ENCODE measurements at regions not wholly inside any gene's neighbourhood (a gene's known extent, or its start where the extent isn't known, plus 50 kb on each side); places are given as distances from the start of the nearest gene placed in this dataset.
"Not testable (repeated sequence)": the region's sequence is repeated elsewhere in the genome, so short reads cannot be mapped to it uniquely, and the experiment has no call there.

GRCh38 chr9:33703430-33704102, 91.8 kb upstream of the PRSS3 start:
- no peak for TF ChIP-seq EZH2 (IDR thresholded peaks at IDR 0.05; ENCODE audit: insufficient read depth, poor library complexity, severe bottlenecking)
- no peak for TF ChIP-seq EZH2phosphoT487 (IDR thresholded peaks at IDR 0.05; ENCODE audit: insufficient read depth, low read depth)
- DNase-seq, result no peak
- no peaks in the 10 kb centered on the region for H3K36me3 ChIP-seq (ENCODE audit: low read depth)
- no peak overlapping the region for H3K4me2 ChIP-seq (ENCODE audit: unreplicated experiment)
- no peak overlapping the region for H3K27ac ChIP-seq
- H3K79me2 ChIP-seq (ENCODE audit: insufficient read depth), result no peaks in the 10 kb centered on the region
- no peaks in the 10 kb centered on the region for H3K9me3 ChIP-seq (ENCODE audit: low read depth)
- peaks cover 18% of the 10 kb centered on the region for H3K27me3 ChIP-seq (replicated peaks; ENCODE audit: insufficient read depth)
- no peaks in the 10 kb centered on the region for H3F3A ChIP-seq (ENCODE audit: insufficient read depth)
- no peaks in the 10 kb centered on the region for H3K9me2 ChIP-seq (ENCODE audit: insufficient read depth)
- H3K9ac ChIP-seq, result no peak overlapping the region
- H3K4me1 ChIP-seq (ENCODE audit: insufficient read depth), result no peaks in the 10 kb centered on the region
- no peak overlapping the region for H2AFZ ChIP-seq
- no peak overlapping the region for H3K4me3 ChIP-seq
- in situ Hi-C loops (cut with MboI), result no loop called here
- no peaks in the 10 kb centered on the region for H4K20me1 ChIP-seq (ENCODE audit: insufficient read depth)
- 80 to 85% methylated on average over 8 of the region's 8 CpGs for WGBS, 2 experiments (ENCODE audit: low coverage in 1 of 2, low lambda C conversion rate in 2 of 2, missing lambda C conversion rate in 2 of 2)

- H3F3A ChIP-seq (ENCODE audit: insufficient read depth); H2AFZ ChIP-seq; H3K4me3 ChIP-seq; H3K4me1 ChIP-seq (ENCODE audit: insufficient read depth); H3K9me2 ChIP-seq (ENCODE audit: insufficient read depth); H3K27ac ChIP-seq; H3K9ac ChIP-seq; H3K79me2 ChIP-seq (ENCODE audit: insufficient read depth); H3K4me2 ChIP-seq (ENCODE audit: unreplicated experiment); H4K20me1 ChIP-seq (ENCODE audit: insufficient read depth); H3K36me3 ChIP-seq (ENCODE audit: low read depth); DNase-seq; H3K9me3 ChIP-seq (ENCODE audit: low read depth); in situ Hi-C loops (cut with MboI): not testable (repeated sequence)
- peaks cover 12% of the 10 kb centered on the region for H3K27me3 ChIP-seq (replicated peaks; ENCODE audit: insufficient read depth)
- 8 to 11% methylated on average over 2 of the region's 2 CpGs for WGBS, 2 experiments (ENCODE audit: low coverage in 1 of 2, low lambda C conversion rate in 2 of 2, missing lambda C conversion rate in 2 of 2)
These were observed 89.9 kb upstream of the PRSS3 start for GRCh38 chr9:33705440-33705839.

- Histone ChIP-seq H3K4me3 (no peak overlapping the region), H3K9me2 (ENCODE audit: insufficient read depth) (no peaks in the 10 kb centered on the region), H3K79me2 (ENCODE audit: insufficient read depth) (no peaks in the 10 kb centered on the region), H2AFZ (no peak overlapping the region), H4K20me1 (ENCODE audit: insufficient read depth) (no peaks in the 10 kb centered on the region), H3K9me3 (ENCODE audit: low read depth) (no peaks in the 10 kb centered on the region), H3K4me2 (ENCODE audit: unreplicated experiment) (no peak overlapping the region), H3K27ac (no peak overlapping the region), H3F3A (ENCODE audit: insufficient read depth) (no peaks in the 10 kb centered on the region), H3K27me3 (replicated peaks; ENCODE audit: insufficient read depth) (peaks cover 12% of the 10 kb centered on the region), H3K36me3 (ENCODE audit: low read depth) (no peaks in the 10 kb centered on the region), H3K9ac (no peak overlapping the region), H3K4me1 (ENCODE audit: insufficient read depth) (no peaks in the 10 kb centered on the region)
- DNase-seq, result no peak
- no peak for TF ChIP-seq EZH2 (IDR thresholded peaks at IDR 0.05; ENCODE audit: insufficient read depth, poor library complexity, severe bottlenecking)
- TF ChIP-seq EZH2phosphoT487 (IDR thresholded peaks at IDR 0.05; ENCODE audit: insufficient read depth, low read depth), result no peak
- in situ Hi-C loops (cut with MboI), result no loop called here
- 47 to 54% methylated on average over 2 of the region's 2 CpGs for WGBS, 2 experiments (ENCODE audit: low coverage in 1 of 2, low lambda C conversion rate in 2 of 2, missing lambda C conversion rate in 2 of 2)
These were observed 86.9 kb upstream of the PRSS3 start for GRCh38 chr9:33708441-33708840.

GRCh38 chr9:33709269-33709668, 86.1 kb upstream of the PRSS3 start:
- Histone ChIP-seq H3K9me2 (ENCODE audit: insufficient read depth) (no peaks in the 10 kb centered on the region), H4K20me1 (ENCODE audit: insufficient read depth) (no peaks in the 10 kb centered on the region), H3F3A (ENCODE audit: insufficient read depth) (no peaks in the 10 kb centered on the region), H2AFZ (no peak overlapping the region), H3K4me3 (no peak overlapping the region), H3K27me3 (replicated peaks; ENCODE audit: insufficient read depth) (peaks cover 12% of the 10 kb centered on the region), H3K4me2 (ENCODE audit: unreplicated experiment) (no peak overlapping the region), H3K4me1 (ENCODE audit: insufficient read depth) (no peaks in the 10 kb centered on the region), H3K9ac (no peak overlapping the region), H3K79me2 (ENCODE audit: insufficient read depth) (no peaks in the 10 kb centered on the region), H3K36me3 (ENCODE audit: low read depth) (no peaks in the 10 kb centered on the region), H3K9me3 (ENCODE audit: low read depth) (no peaks in the 10 kb centered on the region), H3K27ac (no peak overlapping the region)
- TF ChIP-seq EZH2 (IDR thresholded peaks at IDR 0.05; ENCODE audit: insufficient read depth, poor library complexity, severe bottlenecking) (no peak), EZH2phosphoT487 (IDR thresholded peaks at IDR 0.05; ENCODE audit: insufficient read depth, low read depth) (no peak)
- DNase-seq, result no peak
- WGBS, 2 experiments (ENCODE audit: low coverage in 1 of 2, low lambda C conversion rate in 2 of 2, missing lambda C conversion rate in 2 of 2), result 59 to 68% methylated on average over 3 of the region's 3 CpGs
- in situ Hi-C loops (cut with MboI), result no loop called here

- WGBS, 2 experiments (ENCODE audit: low coverage in 1 of 2, low lambda C conversion rate in 2 of 2, missing lambda C conversion rate in 2 of 2), result 0 to 5% methylated on average over 1 of the region's 1 CpG
- H3K79me2 ChIP-seq (ENCODE audit: insufficient read depth); H4K20me1 ChIP-seq (ENCODE audit: insufficient read depth); in situ Hi-C loops (cut with MboI); H3F3A ChIP-seq (ENCODE audit: insufficient read depth); DNase-seq; H2AFZ ChIP-seq; H3K36me3 ChIP-seq (ENCODE audit: low read depth); H3K4me3 ChIP-seq; H3K27ac ChIP-seq; H3K4me1 ChIP-seq (ENCODE audit: insufficient read depth); H3K9ac ChIP-seq; H3K9me2 ChIP-seq (ENCODE audit: insufficient read depth); H3K4me2 ChIP-seq (ENCODE audit: unreplicated experiment); H3K9me3 ChIP-seq (ENCODE audit: low read depth): not testable (repeated sequence)
- H3K27me3 ChIP-seq (replicated peaks; ENCODE audit: insufficient read depth), result peaks cover 17% of the 10 kb centered on the region
These were observed 83.9 kb upstream of the PRSS3 start for GRCh38 chr9:33711418-33711817.
